ENCODE measurements at regions not wholly inside any gene's neighbourhood (a gene's known extent, or its start where the extent isn't known, plus 50 kb on each side); places are given as distances from the start of the nearest gene placed in this dataset.

GRCh38 chr6:94089941-94090340 lies 670.6 kb upstream of the EPHA7 start:
- TF ChIP-seq EZH2 (IDR thresholded peaks at IDR 0.05; ENCODE audit: low read length, missing control alignments): no peak
- TF ChIP-seq CTCF (conservative IDR thresholded peaks at IDR 0.05 in 1 of 2, IDR thresholded peaks at IDR 0.05 in 1 of 2; ENCODE audit: low read depth in 1 of 2, low read length in 2 of 2): no peak
